PC-3 (cell line): ENCODE measurements at regions not wholly inside any gene's neighbourhood (a gene's known extent, or its start where the extent isn't known, plus 50 kb on each side); places are given as distances from the start of the nearest gene placed in this dataset.

Source experiments
- CTCF ChIP-seq: fragments of 300-600 bp; sonication (generic); conservative IDR thresholded peaks from 2 replicates; pipeline ENCODE4 v1.5.1; 2017; ENCODE audit warnings: antibody characterized with exemption, low read depth, mild to moderate bottlenecking, low read length
- EZH2 ChIP-seq: fragments of 300-600 bp; sonication (generic); IDR thresholded peaks from one replicate; pipeline ENCODE4 v1.6.1; 2017; ENCODE audit warnings: antibody characterized with exemption, mild to moderate bottlenecking, low read length; ENCODE audit not compliant: unreplicated experiment

GRCh38 chr1:10848109-10848684 is 51.8 kb upstream of the CASZ1 start:
- no peak for TF ChIP-seq CTCF
- TF ChIP-seq EZH2 = no peak
